OCI-LY1 (cell line): ENCODE measurements at regions not wholly inside any gene's neighbourhood (a gene's known extent, or its start where the extent isn't known, plus 50 kb on each side); places are given as distances from the start of the nearest gene placed in this dataset.

Experiments
- H2AFZ ChIP-seq: fragments of 200-600 bp; sonication (generic), shearing (Covaris generic); 2 replicates; pipeline ENCODE4 v1.6.0; 2014; ENCODE audit warnings: antibody characterized with exemption, mild to moderate bottlenecking, low read length
- H3F3A ChIP-seq: fragments of 200-600 bp; sonication (generic), shearing (Covaris generic); 2 replicates; pipeline ENCODE4 v1.6.0; 2014; ENCODE audit warnings: mild to moderate bottlenecking, antibody characterized with exemption, low read length, moderate library complexity; ENCODE audit not compliant: insufficient read depth
- H3K27ac ChIP-seq: fragments of 200-600 bp; sonication (generic); 2 replicates; pipeline ENCODE4 v1.5.1; 2014; ENCODE audit warnings: low read length, mixed run types, mild to moderate bottlenecking, low read depth; ENCODE audit not compliant: poor library complexity, severe bottlenecking
- H3K27me3 ChIP-seq: fragments of 200-600 bp; sonication (generic); 2 replicates; pipeline ENCODE4 v1.6.0; 2014; ENCODE audit warnings: antibody characterized with exemption, mild to moderate bottlenecking, low read length, moderate library complexity; ENCODE audit not compliant: insufficient read depth
- H3K36me3 ChIP-seq: fragments of 200-600 bp; sonication (generic); 2 replicates; pipeline ENCODE4 v1.6.1; 2014; ENCODE audit warnings: mild to moderate bottlenecking, antibody characterized with exemption, low read length, moderate library complexity, mixed read lengths; ENCODE audit not compliant: insufficient read depth
- H3K4me1 ChIP-seq: fragments of 200-600 bp; sonication (generic); 2 replicates; pipeline ENCODE4 v1.5.1; 2014; ENCODE audit warnings: mild to moderate bottlenecking, low read length, moderate library complexity; ENCODE audit not compliant: insufficient read depth, severe bottlenecking
- H3K4me2 ChIP-seq: fragments of 200-600 bp; sonication (generic), shearing (Covaris generic); 2 replicates; pipeline ENCODE4 v1.6.1; 2014; ENCODE audit warnings: low read length
- H3K4me3 ChIP-seq: fragments of 200-600 bp; sonication (generic); 2 replicates; pipeline ENCODE4 v1.5.1; 2014; ENCODE audit warnings: low read length, low read depth, mild to moderate bottlenecking, mixed read lengths; ENCODE audit not compliant: poor library complexity, severe bottlenecking
- H3K79me2 ChIP-seq: fragments of 200-600 bp; shearing (Covaris generic); 2 replicates; pipeline ENCODE4 v1.6.1; 2016; ENCODE audit warnings: mixed run types, low read length, mixed read lengths; ENCODE audit not compliant: insufficient read depth
- H3K9ac ChIP-seq: fragments of 200-600 bp; sonication (generic), shearing (Covaris generic); 2 replicates; pipeline ENCODE4 v1.6.1; 2014; ENCODE audit warnings: mild to moderate bottlenecking, low read length, mixed read lengths
- H3K9me2 ChIP-seq: fragments of 200-600 bp; sonication (generic), shearing (Covaris generic); 2 replicates; pipeline ENCODE4 v1.6.1; 2014; ENCODE audit warnings: low read depth, mild to moderate bottlenecking, low read length, mixed read lengths
- H3K9me3 ChIP-seq: fragments of 200-600 bp; shearing (Covaris generic); 2 replicates; pipeline ENCODE4 v1.6.1; 2014; ENCODE audit warnings: low read length, mixed read lengths
- H4K20me1 ChIP-seq: fragments of 200-600 bp; sonication (generic), shearing (Covaris generic); 2 replicates; pipeline ENCODE4 v1.6.0; 2016; ENCODE audit warnings: mild to moderate bottlenecking, low read length; ENCODE audit not compliant: insufficient read depth
- EZH2 ChIP-seq: fragments of 200-600 bp; sonication (generic), shearing (Covaris generic); IDR thresholded peaks from 2 replicates; pipeline ENCODE4 v1.8.0; 2017; ENCODE audit warnings: borderline replicate concordance, mixed run types, mild to moderate bottlenecking, antibody characterized with exemption, low read length, moderate library complexity, mixed read lengths
- TF ChIP-seq, protein P1 (sequence below): fragments of 200-600 bp; sonication (generic), shearing (Covaris generic); IDR thresholded peaks from 2 replicates; pipeline ENCODE4 v1.5.1; 2017; ENCODE audit warnings: mild to moderate bottlenecking, antibody characterized with exemption, low read length, moderate library complexity, mixed read lengths

DNA sequence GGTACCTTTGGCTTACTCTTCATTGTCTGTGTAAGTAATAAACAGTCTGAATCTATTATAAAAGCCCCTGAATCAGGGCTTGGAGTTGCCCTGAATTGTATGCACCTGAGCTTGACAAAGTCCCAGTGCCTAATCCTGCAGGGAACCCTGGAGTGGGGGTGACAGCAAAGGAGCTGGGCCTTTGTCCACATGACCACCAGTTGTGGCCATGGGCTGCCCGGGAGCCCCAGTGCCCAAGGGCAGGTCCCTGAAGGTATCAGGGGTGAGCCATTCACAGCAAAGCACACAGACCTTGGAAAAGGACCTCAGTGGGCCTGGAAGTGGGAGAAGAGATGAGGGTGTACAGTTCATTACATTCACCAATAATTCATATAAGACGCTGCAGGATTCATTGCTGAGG is 94.2 kb downstream of the BANF2 start:
- no peaks in the 10 kb centered on the region for H3K9me3 ChIP-seq

DNA sequence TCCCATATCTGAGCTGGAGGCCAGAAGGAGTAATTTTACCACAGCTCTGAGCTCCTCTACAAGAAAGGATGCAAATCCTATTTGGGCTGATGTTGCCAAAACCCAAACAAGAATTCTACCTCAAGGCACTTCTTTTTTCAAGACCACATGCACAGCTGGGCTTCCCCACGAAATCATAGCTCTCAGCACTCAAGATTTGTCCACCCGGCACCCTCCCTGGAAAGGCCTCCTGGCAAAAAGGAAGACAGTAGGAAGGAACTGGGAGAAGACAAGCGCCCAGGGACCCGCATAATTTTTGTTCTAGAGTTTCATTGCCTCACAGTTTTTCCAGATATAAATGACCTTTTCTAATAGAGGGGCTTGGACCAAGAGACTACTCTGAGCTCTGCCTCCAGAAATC is 90.5 kb downstream of the BANF2 start:
- no peaks in the 10 kb centered on the region for H3K4me1 ChIP-seq
- H3K79me2 ChIP-seq, result no peaks in the 10 kb centered on the region
- no peaks in the 10 kb centered on the region for H3K9me2 ChIP-seq
- H3K9ac ChIP-seq, result no peak overlapping the region
- TF ChIP-seq EZH2, result no peak
- TF ChIP-seq, protein P1, sequence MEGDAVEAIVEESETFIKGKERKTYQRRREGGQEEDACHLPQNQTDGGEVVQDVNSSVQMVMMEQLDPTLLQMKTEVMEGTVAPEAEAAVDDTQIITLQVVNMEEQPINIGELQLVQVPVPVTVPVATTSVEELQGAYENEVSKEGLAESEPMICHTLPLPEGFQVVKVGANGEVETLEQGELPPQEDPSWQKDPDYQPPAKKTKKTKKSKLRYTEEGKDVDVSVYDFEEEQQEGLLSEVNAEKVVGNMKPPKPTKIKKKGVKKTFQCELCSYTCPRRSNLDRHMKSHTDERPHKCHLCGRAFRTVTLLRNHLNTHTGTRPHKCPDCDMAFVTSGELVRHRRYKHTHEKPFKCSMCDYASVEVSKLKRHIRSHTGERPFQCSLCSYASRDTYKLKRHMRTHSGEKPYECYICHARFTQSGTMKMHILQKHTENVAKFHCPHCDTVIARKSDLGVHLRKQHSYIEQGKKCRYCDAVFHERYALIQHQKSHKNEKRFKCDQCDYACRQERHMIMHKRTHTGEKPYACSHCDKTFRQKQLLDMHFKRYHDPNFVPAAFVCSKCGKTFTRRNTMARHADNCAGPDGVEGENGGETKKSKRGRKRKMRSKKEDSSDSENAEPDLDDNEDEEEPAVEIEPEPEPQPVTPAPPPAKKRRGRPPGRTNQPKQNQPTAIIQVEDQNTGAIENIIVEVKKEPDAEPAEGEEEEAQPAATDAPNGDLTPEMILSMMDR, result no peak
- H3K4me2 ChIP-seq, result no peak overlapping the region
- H3K36me3 ChIP-seq, result no peaks in the 10 kb centered on the region
- no peak overlapping the region for H3K4me3 ChIP-seq
- no peaks in the 10 kb centered on the region for H3F3A ChIP-seq
- no peak overlapping the region for H2AFZ ChIP-seq
- H4K20me1 ChIP-seq, result no peaks in the 10 kb centered on the region
- H3K9me3 ChIP-seq, result no peaks in the 10 kb centered on the region
- no peak overlapping the region for H3K27ac ChIP-seq
- H3K27me3 ChIP-seq, result no peaks in the 10 kb centered on the region

More for the DNA sequence above, 94.2 kb downstream of the BANF2 start:
- H3K27ac ChIP-seq, result no peak overlapping the region
- no peak overlapping the region for H3K4me2 ChIP-seq
- no peaks in the 10 kb centered on the region for H3K79me2 ChIP-seq
- H3K9ac ChIP-seq, result no peak overlapping the region
- TF ChIP-seq, protein P1, result no peak
- TF ChIP-seq EZH2, result no peak
- H4K20me1 ChIP-seq, result no peaks in the 10 kb centered on the region
- H3F3A ChIP-seq, result no peaks in the 10 kb centered on the region
- H2AFZ ChIP-seq, result no peak overlapping the region
- no peaks in the 10 kb centered on the region for H3K9me2 ChIP-seq
- no peaks in the 10 kb centered on the region for H3K4me1 ChIP-seq
- no peaks in the 10 kb centered on the region; the same call in 1 of the 2 replicates for H3K27me3 ChIP-seq
- no peak overlapping the region for H3K4me3 ChIP-seq
- H3K36me3 ChIP-seq, result no peaks in the 10 kb centered on the region

DNA sequence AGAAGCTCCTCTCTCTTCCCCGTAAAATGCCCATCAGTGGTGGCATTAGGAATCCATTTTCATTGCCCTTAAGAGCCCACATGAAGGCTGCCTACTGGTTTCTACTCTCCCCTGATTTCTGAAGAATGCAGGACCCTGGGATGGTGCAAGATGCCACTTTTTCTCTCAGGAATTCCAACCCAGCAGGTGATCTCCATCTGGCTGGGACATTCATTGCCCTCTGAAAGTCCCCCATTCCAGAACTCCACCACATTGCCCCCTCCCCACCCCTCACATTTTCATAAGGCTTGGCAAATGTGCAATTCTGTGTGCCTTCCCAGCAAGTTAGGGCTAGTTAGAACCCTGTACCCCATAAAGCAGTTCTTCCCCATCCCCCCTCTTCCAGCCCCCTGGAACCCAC is 88.0 kb downstream of the BANF2 start:
- H3K9ac ChIP-seq, result no peak overlapping the region
- no peaks in the 10 kb centered on the region for H4K20me1 ChIP-seq
- H3K36me3 ChIP-seq, result no peaks in the 10 kb centered on the region
- H3K9me2 ChIP-seq, result no peaks in the 10 kb centered on the region
- no peak overlapping the region for H3K4me3 ChIP-seq
- no peaks in the 10 kb centered on the region for H3K79me2 ChIP-seq
- H3K4me2 ChIP-seq, result no peak overlapping the region
- no peaks in the 10 kb centered on the region for H3F3A ChIP-seq
- H3K9me3 ChIP-seq, result no peaks in the 10 kb centered on the region
- 0 out of 2 replicates have a peak, but pooled peaks cover 5% of the 10 kb centered on the region for H3K27me3 ChIP-seq
- no peak overlapping the region for H2AFZ ChIP-seq
- no peak overlapping the region for H3K27ac ChIP-seq
- TF ChIP-seq, protein P1, result no peak
- no peak for TF ChIP-seq EZH2
- H3K4me1 ChIP-seq, result no peaks in the 10 kb centered on the region
